ENCODE measurements at regions not wholly inside any gene's neighbourhood (a gene's known extent, or its start where the extent isn't known, plus 50 kb on each side); places are given as distances from the start of the nearest gene placed in this dataset.

GRCh38 chr11:134746609-134747008 is 334.6 kb upstream of the B3GAT1 start:
- Mint-ChIP-seq H3K27me3 (ENCODE audit: low read depth) (no peaks in the 10 kb centered on the region), H3K9me3 (no peaks in the 10 kb centered on the region)
- no peak for DNase-seq (ENCODE audit: low spot score)

DNA sequence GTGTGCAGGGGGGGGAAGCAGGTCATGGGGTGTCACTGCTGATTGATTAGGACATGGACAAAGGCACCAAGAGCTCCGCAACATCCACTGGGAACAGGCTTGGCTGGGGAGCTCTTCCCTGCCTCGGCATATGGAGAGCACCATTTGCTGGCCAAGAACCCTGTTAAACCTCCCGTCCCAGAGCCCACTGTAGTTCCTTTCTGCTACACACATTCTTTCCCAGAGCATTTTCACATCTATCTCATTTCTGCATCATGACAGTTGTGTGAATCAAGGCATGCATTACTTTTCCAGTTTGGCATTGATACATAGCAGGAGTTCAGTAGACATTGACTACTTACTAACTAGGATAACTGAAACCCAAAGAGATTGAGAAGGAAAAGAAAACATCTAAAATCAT is 333.4 kb upstream of the B3GAT1 start:
- H3K4me1 Mint-ChIP-seq (ENCODE audit: low read depth) = peaks cover 1% of the 10 kb centered on the region
- no peak overlapping the region for H3K4me3 Mint-ChIP-seq
- no peaks in the 10 kb centered on the region for H3K27me3 Mint-ChIP-seq (ENCODE audit: low read depth)
- no peaks in the 10 kb centered on the region for H3K36me3 Mint-ChIP-seq (ENCODE audit: low read depth)
- H3K27ac Mint-ChIP-seq = no peak overlapping the region
- no peaks in the 10 kb centered on the region for H3K9me3 Mint-ChIP-seq
- DNase-seq (ENCODE audit: low spot score) = no peak

More at GRCh38 chr11:134746609-134747008, 334.6 kb upstream of the B3GAT1 start:
- Mint-ChIP-seq H3K36me3 (ENCODE audit: low read depth) (no peaks in the 10 kb centered on the region), H3K27ac (no peak overlapping the region), H3K4me1 (ENCODE audit: low read depth) (peaks cover 1% of the 10 kb centered on the region), H3K4me3 (no peak overlapping the region)

- H3K27ac Mint-ChIP-seq = no peak overlapping the region
- H3K4me1 Mint-ChIP-seq (ENCODE audit: low read depth) = peaks cover 1% of the 10 kb centered on the region
- no peaks in the 10 kb centered on the region for H3K36me3 Mint-ChIP-seq (ENCODE audit: low read depth)
- H3K9me3 Mint-ChIP-seq = no peaks in the 10 kb centered on the region
- DNase-seq (ENCODE audit: low spot score) = no peak
- no peak overlapping the region for H3K4me3 Mint-ChIP-seq
- no peaks in the 10 kb centered on the region for H3K27me3 Mint-ChIP-seq (ENCODE audit: low read depth)
Observed at GRCh38 chr11:134743820-134744195, 331.8 kb upstream of the B3GAT1 start.

DNA sequence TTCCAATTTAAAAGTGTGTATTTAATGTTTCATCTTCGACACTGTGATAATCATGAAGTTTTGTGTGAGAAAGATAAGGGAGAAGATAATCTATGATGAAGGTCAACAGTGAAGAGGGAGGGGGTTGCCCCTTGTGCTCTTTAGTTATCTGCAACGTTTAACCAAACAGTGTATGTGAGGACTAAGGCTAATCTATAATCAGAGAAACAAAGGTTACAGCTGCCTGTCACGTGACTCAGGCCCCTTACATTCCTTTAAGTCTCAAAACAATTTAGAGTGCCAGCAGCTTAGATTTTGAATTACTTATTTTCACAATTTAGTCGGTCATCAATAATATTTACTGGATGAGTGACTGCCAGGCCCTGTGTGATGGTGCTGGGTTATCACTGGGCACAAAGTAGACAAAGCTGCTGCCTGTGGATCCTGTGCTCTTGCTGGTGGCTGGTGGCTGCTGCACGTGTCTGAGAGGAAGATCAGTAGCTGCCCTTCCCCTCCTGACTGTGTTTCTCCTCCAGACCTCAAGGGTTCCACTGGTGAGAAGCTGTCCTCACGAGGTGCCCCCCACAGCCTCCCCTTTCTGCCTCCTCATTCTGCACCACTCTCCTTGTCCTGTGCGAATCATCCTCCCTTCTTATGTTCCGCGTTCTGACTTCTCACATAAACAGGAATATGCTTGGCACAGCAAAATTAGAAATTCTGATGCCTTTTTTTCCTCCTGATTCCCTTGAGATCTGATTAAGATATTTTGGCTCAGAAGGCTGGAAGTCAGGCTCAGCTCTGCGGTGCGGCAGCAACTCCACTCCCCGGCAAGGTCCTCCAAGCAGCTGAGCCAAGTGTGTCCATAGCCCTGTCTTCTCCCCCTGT is 331.1 kb upstream of the B3GAT1 start:
- DNase-seq (ENCODE audit: low spot score) = no peak
- Mint-ChIP-seq H3K4me3 (no peak overlapping the region), H3K27me3 (ENCODE audit: low read depth) (no peaks in the 10 kb centered on the region), H3K36me3 (ENCODE audit: low read depth) (no peaks in the 10 kb centered on the region), H3K9me3 (no peaks in the 10 kb centered on the region), H3K27ac (no peak overlapping the region), H3K4me1 (ENCODE audit: low read depth) (peaks cover 1% of the 10 kb centered on the region)

DNA sequence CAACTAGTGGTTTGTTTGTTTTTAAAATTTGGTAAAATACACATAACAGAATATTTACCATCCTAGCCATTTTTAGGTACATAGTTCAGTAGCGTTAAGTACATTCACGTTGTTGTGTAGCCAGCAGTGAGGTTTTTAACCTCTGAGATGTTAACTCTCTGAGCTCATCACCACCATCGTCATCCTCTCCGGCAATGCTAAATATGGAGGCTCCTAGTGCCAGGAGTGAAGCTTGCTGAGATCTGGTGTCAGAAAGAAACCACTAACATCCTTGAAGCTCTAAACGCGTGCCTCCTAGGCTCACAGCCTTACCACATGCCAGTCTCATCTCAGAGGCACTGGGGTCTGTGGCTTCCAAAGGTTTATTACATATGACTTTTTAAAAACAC is 330.2 kb upstream of the B3GAT1 start:
- no peak for DNase-seq (ENCODE audit: low spot score)
- H3K9me3 Mint-ChIP-seq = no peaks in the 10 kb centered on the region
- peaks cover 1% of the 10 kb centered on the region for H3K4me1 Mint-ChIP-seq (ENCODE audit: low read depth)
- H3K36me3 Mint-ChIP-seq (ENCODE audit: low read depth) = no peaks in the 10 kb centered on the region
- H3K4me3 Mint-ChIP-seq = no peak overlapping the region
- H3K27me3 Mint-ChIP-seq (ENCODE audit: low read depth) = no peaks in the 10 kb centered on the region
- H3K27ac Mint-ChIP-seq = no peak overlapping the region

GRCh38 chr11:134741453-134742223 is 329.6 kb upstream of the B3GAT1 start:
- H3K4me1 Mint-ChIP-seq (ENCODE audit: low read depth) = peaks cover 1% of the 10 kb centered on the region
- H3K9me3 Mint-ChIP-seq = no peaks in the 10 kb centered on the region
- H3K36me3 Mint-ChIP-seq (ENCODE audit: low read depth) = no peaks in the 10 kb centered on the region
- no peak overlapping the region for H3K27ac Mint-ChIP-seq
- no peak overlapping the region for H3K4me3 Mint-ChIP-seq
- no peak for DNase-seq (ENCODE audit: low spot score)
- no peaks in the 10 kb centered on the region for H3K27me3 Mint-ChIP-seq (ENCODE audit: low read depth)

DNA sequence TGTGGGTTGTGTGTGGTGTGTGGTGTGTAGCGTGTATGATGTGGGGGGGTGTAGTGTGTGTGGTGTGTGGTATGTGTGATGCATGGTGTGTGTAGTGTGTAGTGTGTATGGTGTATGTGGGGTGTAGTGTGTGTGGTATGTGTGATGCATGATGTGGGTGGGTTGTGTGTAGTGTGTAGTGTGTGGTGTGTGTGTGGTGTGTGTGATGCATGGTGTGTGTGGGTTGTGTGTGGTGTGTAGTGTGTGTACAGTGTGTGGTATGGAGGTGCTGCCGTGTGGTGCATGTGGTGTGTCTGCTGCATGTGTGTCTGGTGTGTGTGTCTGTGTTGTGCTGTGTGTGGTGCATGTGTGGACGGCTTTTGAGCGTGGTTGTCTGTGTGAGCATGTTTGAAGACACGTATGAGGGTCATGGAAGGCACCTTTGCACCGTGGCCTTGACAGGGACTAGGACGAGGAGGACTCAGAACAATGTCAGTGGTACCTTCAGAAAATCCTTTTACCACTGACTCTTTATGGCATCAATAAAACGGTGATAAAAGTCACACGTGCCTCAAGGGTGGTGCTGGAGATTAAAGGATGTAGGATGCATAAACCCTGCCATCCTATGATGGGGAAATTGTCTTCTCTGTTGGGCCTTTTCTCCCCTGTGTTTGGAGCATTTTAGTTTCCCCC is 328.7 kb upstream of the B3GAT1 start:
- Mint-ChIP-seq H3K9me3 (no peaks in the 10 kb centered on the region), H3K27ac (no peak overlapping the region), H3K4me1 (ENCODE audit: low read depth) (peaks cover 1% of the 10 kb centered on the region), H3K27me3 (ENCODE audit: low read depth) (no peaks in the 10 kb centered on the region), H3K36me3 (ENCODE audit: low read depth) (no peaks in the 10 kb centered on the region), H3K4me3 (no peak overlapping the region)
- DNase-seq (ENCODE audit: low spot score) = no peak

DNA sequence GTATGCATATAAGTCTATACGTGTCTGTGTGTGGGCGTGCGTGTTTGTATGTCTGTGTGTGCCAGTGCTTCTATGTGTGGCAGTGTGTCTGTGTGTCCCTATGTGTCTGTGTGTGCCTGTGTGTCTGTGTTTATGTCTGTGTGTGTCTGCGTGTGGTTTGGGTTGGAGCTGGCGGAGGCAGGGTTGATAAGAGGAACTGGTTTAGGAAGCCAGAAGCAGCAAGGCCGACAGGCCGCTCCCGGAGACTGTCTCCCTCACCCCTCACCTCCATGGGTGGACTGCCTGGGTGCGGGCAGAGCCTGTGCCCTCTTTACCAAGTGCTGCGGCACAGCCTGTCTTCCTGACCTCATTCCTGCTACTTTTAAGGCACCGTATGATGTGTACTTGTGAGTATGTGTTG is 327.1 kb upstream of the B3GAT1 start:
- no peak overlapping the region for H3K4me3 Mint-ChIP-seq
- H3K27me3 Mint-ChIP-seq (ENCODE audit: low read depth) = no peaks in the 10 kb centered on the region
- no peak for DNase-seq (ENCODE audit: low spot score)
- no peaks in the 10 kb centered on the region for H3K36me3 Mint-ChIP-seq (ENCODE audit: low read depth)
- no peak overlapping the region for H3K27ac Mint-ChIP-seq
- H3K4me1 Mint-ChIP-seq (ENCODE audit: low read depth) = peaks cover 1% of the 10 kb centered on the region
- H3K9me3 Mint-ChIP-seq = no peaks in the 10 kb centered on the region

DNA sequence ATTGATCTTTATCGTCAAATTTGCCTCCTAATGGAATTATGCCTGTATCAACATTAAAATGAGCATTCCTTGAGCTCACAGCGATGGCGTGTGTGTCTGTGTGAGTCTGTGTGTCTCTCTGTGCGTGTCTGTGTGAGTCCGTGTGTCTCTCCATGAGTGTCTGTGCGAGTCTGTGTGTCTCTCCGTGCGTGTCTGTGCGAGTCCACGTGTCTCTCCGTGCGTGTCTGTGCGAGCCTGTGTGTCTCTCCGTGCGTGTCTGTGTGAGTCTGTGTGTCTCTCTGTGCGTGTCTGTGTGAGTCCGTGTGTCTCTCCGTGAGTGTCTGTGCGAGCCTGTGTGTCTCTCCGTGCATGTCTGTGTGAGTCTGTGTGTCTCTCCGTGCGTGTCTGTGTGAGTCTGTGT is 326.5 kb upstream of the B3GAT1 start:
- no peak for DNase-seq (ENCODE audit: low spot score)
- H3K27me3 Mint-ChIP-seq (ENCODE audit: low read depth) = no peaks in the 10 kb centered on the region
- no peak overlapping the region for H3K27ac Mint-ChIP-seq
- H3K4me3 Mint-ChIP-seq = no peak overlapping the region
- H3K9me3 Mint-ChIP-seq = no peaks in the 10 kb centered on the region
- no peaks in the 10 kb centered on the region for H3K36me3 Mint-ChIP-seq (ENCODE audit: low read depth)
- peaks cover 1% of the 10 kb centered on the region for H3K4me1 Mint-ChIP-seq (ENCODE audit: low read depth)

DNA sequence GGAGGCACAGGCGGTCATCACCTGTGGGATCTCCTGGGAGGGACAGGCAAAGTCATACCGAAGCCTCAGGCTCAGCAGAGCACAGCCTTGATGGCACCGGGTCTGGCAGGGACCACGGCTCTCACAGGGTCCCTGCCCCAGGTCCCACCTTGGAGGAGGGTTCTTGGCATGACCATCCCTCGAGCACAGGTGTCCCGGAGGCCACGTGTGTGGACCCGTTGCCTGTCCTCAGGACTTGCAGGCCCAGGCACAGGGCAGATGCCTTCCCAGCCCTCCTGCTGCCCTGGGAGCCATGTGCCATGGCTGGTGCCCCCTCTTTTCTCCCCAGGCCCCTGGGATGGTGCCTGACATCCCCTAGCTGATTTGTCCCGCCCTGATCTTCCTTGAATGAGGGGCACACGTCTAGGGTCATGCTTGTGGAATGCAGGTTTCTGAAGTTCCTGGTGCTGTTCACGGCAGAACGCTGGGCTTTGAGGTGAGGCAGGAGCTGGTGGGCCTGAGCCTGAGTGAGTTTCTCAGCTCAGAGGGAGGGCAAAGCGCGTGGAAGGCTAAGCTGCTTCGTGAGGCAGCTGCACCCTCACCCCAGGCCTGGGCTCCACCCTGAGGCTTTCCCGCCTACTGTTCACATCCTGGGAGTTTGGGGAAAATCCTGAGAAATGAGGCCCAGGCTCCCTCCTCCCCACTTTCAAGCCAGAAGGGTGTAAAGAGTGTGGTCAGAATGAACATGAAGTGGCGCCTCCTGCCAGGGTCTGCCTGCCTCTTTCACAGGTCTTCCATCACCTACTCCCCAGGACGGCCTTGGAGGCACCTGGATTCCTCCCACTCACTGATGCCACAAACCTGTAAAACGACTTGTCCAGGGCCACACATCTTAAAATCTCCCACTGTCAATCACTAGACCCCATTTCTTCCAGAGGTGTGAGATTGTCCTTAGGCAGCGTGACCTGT is 325.8 kb upstream of the B3GAT1 start:
- Mint-ChIP-seq H3K36me3 (ENCODE audit: low read depth) (no peaks in the 10 kb centered on the region), H3K27ac (no peak overlapping the region), H3K4me1 (ENCODE audit: low read depth) (peaks cover 1% of the 10 kb centered on the region), H3K27me3 (ENCODE audit: low read depth) (no peaks in the 10 kb centered on the region), H3K4me3 (no peak overlapping the region), H3K9me3 (no peaks in the 10 kb centered on the region)
- DNase-seq (ENCODE audit: low spot score) = no peak

DNA sequence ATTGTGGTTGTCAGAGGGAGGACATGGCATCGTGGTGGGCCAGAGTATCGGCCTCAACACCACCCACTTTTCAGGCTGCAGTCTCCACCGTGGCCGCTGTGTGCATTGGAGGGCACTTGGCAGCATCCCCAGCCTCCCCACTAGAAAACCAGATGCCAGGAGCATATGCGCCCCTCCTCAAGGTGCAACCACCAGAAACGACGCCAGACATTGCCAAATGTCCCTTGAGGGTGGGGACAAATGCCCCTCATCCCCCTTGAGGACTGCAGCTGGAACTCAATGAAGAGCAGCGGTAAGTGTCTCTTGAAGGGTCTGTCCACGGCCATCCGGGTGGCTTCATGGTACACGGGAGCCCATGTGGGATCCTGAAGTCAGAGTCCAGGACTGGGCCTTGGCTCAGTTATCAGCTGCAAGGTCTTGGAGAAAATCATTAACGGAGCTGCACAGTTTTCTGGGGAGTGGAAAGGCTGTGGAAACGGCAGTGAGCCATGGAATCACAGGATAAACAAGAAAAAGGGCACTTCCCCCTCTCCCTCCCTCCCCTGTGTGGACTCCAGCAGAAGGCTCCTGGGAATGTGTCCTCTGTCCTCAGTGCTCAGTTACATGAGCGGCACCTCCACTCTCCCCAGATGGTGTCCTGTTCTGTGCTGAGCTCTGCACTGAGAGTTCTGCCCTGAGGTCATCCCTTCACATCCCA is 324.4 kb upstream of the B3GAT1 start:
- Mint-ChIP-seq H3K27ac (no peak overlapping the region), H3K9me3 (no peaks in the 10 kb centered on the region), H3K4me1 (ENCODE audit: low read depth) (no peaks in the 10 kb centered on the region), H3K27me3 (ENCODE audit: low read depth) (no peaks in the 10 kb centered on the region), H3K4me3 (no peak overlapping the region), H3K36me3 (ENCODE audit: low read depth) (no peaks in the 10 kb centered on the region)
- DNase-seq (ENCODE audit: low spot score) = no peak

- Mint-ChIP-seq H3K36me3 (ENCODE audit: low read depth) (no peaks in the 10 kb centered on the region), H3K27ac (no peak overlapping the region), H3K9me3 (no peaks in the 10 kb centered on the region), H3K4me3 (no peak overlapping the region), H3K27me3 (ENCODE audit: low read depth) (no peaks in the 10 kb centered on the region), H3K4me1 (ENCODE audit: low read depth) (no peaks in the 10 kb centered on the region)
- DNase-seq (ENCODE audit: low spot score) = no peak
Observed at GRCh38 chr11:134734894-134735293, 322.9 kb upstream of the B3GAT1 start.
